HG02571 (cell line): ENCODE measurements at regions not wholly inside any gene's neighbourhood (a gene's known extent, or its start where the extent isn't known, plus 50 kb on each side); places are given as distances from the start of the nearest gene placed in this dataset.
"Not testable (repeated sequence)": the region's sequence is repeated elsewhere in the genome, so short reads cannot be mapped to it uniquely, and the experiment has no call there.

Experiments
- ATAC-seq: cut with Tn5 transposase; IDR thresholded peaks from one replicate; pipeline ENCODE4 v1.9.1; 2021; ENCODE audit warnings: mild to moderate bottlenecking, moderate library complexity; ENCODE audit not compliant: unreplicated experiment

GRCh38 chr22:48835364-48835763, 992.3 kb downstream of the BRD1 start:
- no peak for ATAC-seq

GRCh38 chr22:48834404-48834803, 993.3 kb downstream of the BRD1 start:
- ATAC-seq, result no peak

GRCh38 chr22:48832592-48832991, 995.1 kb downstream of the BRD1 start:
- ATAC-seq, result no peak

GRCh38 chr22:48829908-48830307, 997.8 kb downstream of the BRD1 start:
- no peak for ATAC-seq

GRCh38 chr22:48828688-48829087, 999.0 kb downstream of the BRD1 start:
- ATAC-seq, result no peak

- no peak for ATAC-seq
Measured at GRCh38 chr22:48827904-48828555, 999.6 kb downstream of the BRD1 start.

GRCh38 chr22:48827268-48827846, 1000.3 kb downstream of the BRD1 start:
- no peak for ATAC-seq

GRCh38 chr22:48826546-48826945, 1001.1 kb downstream of the BRD1 start:
- ATAC-seq, result no peak

- ATAC-seq, result no peak
Measured at GRCh38 chr22:48825802-48826520, 1001.7 kb downstream of the BRD1 start.

GRCh38 chr22:48824712-48825651, 1002.7 kb downstream of the BRD1 start:
- no peak for ATAC-seq

GRCh38 chr22:48823941-48824340, 1003.7 kb downstream of the BRD1 start:
- ATAC-seq, result no peak

GRCh38 chr22:48822278-48823233, 1005.1 kb downstream of the BRD1 start:
- no peak for ATAC-seq

GRCh38 chr22:48821727-48822126, 1005.9 kb downstream of the BRD1 start:
- ATAC-seq, result no peak

GRCh38 chr22:48821346-48821690, 1006.4 kb downstream of the BRD1 start:
- ATAC-seq, result no peak

GRCh38 chr22:48820481-48821345, 1007.0 kb downstream of the BRD1 start:
- no peak for ATAC-seq

- ATAC-seq, result no peak
Measured at GRCh38 chr22:48819961-48820360, 1007.7 kb downstream of the BRD1 start.

- no peak for ATAC-seq
Measured at GRCh38 chr22:48819232-48819631, 1008.4 kb downstream of the BRD1 start.

GRCh38 chr22:48817491-48817890, 1010.2 kb downstream of the BRD1 start:
- not testable (repeated sequence) for ATAC-seq

GRCh38 chr22:48811885-48812284, 1015.8 kb downstream of the BRD1 start:
- no peak for ATAC-seq
